OCI-LY3 (cell line): ENCODE measurements at regions not wholly inside any gene's neighbourhood (a gene's known extent, or its start where the extent isn't known, plus 50 kb on each side); places are given as distances from the start of the nearest gene placed in this dataset.

Source experiments
- EZH2phosphoT487 ChIP-seq: fragments of 200-600 bp; shearing (Covaris generic); IDR thresholded peaks from 2 replicates; pipeline ENCODE4 v1.6.1; 2018; ENCODE audit warnings: antibody characterized with exemption, mixed run types, low read depth
- TF ChIP-seq, protein P1 (sequence below): fragments of 200-600, 300-600 bp; sonication (generic); IDR thresholded peaks from 2 replicates; pipeline ENCODE4 v1.5.1; 2014; ENCODE audit warnings: antibody characterized with exemption, low read length, low read depth

DNA sequence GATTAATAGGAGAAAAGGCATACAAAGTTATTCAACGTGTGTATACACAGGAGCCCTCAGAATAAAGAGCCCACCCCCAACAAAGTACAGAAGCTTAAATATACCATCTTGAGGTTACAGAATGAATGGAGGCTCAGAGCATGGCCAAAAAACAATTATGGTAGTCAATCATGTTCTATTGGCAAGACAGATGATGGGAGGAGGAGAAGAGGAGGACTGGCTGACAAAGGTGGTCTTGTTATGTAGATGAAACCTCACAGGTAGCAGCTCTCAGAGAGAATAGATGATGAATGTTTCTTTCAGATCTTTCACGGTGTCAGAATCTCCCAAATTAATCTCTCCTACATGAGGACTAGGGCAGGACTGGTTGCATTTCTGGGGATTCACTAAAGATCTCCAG lies 66.0 kb downstream of the ARL4C start:
- TF ChIP-seq, protein P1, sequence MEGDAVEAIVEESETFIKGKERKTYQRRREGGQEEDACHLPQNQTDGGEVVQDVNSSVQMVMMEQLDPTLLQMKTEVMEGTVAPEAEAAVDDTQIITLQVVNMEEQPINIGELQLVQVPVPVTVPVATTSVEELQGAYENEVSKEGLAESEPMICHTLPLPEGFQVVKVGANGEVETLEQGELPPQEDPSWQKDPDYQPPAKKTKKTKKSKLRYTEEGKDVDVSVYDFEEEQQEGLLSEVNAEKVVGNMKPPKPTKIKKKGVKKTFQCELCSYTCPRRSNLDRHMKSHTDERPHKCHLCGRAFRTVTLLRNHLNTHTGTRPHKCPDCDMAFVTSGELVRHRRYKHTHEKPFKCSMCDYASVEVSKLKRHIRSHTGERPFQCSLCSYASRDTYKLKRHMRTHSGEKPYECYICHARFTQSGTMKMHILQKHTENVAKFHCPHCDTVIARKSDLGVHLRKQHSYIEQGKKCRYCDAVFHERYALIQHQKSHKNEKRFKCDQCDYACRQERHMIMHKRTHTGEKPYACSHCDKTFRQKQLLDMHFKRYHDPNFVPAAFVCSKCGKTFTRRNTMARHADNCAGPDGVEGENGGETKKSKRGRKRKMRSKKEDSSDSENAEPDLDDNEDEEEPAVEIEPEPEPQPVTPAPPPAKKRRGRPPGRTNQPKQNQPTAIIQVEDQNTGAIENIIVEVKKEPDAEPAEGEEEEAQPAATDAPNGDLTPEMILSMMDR: no peak
- no peak for TF ChIP-seq EZH2phosphoT487
